Skeletal muscle cell (primary cell): ENCODE measurements at regions not wholly inside any gene's neighbourhood (a gene's known extent, or its start where the extent isn't known, plus 50 kb on each side); places are given as distances from the start of the nearest gene placed in this dataset.

ENCODE experiments used
- DNase-seq: peaks from one replicate; pipeline ENCODE4 v3.0.0-alpha.2; 2010; ENCODE audit warnings: low read depth
- H3K4me3 ChIP-seq: 2 replicates; pipeline ENCODE4 v1.5.1; 2011; ENCODE audit warnings: low read depth, mild to moderate bottlenecking, control low read depth, low read length, moderate library complexity

DNA sequence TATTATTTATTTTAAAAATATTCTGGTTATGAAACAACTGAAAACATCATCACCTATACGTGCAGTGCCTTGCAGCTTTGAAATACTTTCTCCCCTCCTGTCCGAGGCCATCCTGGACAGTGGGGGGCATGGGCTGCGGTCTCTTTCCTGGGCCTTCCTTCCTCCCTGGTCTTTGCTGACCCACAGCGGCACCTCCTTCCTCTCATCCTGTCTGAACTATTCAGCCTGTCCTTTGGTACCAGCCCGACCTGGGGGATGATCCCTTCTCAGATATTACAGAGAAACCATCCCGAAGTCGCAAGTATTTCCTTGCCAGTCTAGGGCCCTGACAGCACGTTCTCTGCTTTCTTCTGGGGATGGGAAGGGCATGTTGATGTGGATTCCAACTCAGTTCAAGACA lies 736.6 kb upstream of the HS6ST1 start:
- no peak overlapping the region for H3K4me3 ChIP-seq
- no peak for DNase-seq

DNA sequence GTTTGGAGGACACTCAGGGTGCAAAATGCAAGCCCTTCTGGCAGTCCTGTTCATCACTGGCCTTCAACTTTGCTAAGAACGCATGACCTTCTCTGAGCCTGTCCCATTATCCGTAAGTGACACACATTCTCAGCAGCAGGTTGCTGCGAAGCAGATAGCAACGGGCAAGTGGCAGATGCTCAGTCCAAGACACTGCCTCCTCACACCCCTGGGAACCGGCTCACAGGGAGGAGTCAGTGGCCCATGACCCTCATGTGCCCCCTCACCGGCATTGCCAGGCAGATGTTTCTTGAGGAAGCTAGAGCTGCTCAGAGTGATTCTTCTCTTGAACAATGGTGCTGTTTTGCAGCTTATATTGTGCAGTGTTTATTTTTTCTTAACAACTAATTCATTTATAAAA lies 737.2 kb upstream of the HS6ST1 start:
- no peak overlapping the region for H3K4me3 ChIP-seq
- no peak for DNase-seq

DNA sequence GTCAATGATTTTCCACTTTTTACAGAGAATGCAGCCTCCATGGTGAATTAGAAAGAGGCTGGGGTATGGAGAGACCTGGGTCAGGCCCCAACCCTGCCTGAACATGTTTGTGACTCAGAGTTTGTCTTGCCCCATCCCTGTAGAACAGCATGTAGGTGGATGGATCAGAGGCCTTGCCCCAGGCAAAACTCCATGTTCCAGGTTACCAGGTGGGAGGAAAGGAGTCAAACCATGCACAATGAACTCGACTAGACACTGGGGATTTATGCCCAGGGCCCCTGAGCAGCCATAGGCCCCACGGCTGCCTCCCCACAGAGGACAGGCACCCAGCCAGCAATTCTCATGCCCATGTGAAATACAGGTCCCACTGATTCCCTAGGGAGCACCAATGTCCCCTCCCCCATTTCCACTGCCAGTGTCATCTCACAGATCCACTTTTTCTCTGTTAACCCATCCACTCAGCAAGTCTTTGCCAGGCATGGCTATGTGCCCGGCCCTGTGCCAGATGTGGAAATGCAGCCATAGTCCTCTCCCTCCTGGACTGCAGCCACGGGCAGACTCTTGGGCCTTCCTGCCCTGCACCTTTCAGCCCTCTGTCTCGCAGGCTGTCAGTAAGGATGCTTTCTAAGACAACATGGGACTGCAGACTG lies 737.8 kb upstream of the HS6ST1 start:
- DNase-seq = no peak
- no peak overlapping the region for H3K4me3 ChIP-seq

DNA sequence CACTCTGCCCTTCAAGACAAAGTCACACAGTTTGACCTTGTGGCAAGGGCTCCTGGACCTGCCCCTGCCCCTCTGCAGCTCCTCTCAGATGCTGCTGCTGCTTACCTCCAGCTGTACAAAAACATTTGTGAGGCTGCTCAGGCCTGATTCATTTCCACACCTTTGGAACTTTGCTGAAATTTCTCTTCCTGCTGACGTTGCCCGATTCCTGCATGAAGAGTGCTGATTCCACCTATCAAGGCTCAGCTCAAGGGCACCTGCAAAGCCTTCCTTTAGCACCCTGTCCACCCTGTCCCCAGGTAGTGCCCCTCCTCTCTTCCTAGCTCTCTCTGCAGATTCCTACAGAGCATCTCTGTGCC lies 738.3 kb upstream of the HS6ST1 start:
- no peak for DNase-seq
- H3K4me3 ChIP-seq = no peak overlapping the region

DNA sequence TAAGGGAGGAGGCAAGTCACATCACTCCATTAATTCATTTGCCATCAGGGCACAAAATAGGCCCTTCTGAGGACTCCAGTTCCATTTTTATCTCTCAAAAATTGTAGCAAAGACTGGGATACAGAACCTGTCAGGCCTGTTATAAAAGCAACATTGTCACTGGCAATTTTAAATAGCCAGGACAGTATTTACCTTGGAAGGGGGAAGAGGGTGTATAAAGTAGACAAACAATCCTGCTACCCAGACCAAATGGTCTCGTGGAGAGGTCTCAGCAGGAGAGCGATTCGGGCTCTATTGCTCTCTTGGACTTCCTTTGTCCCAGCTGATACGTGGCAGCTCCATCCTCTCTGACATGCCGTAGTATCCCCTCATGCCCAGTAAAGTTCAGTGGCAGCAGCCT lies 740.3 kb upstream of the HS6ST1 start:
- H3K4me3 ChIP-seq = no peak overlapping the region
- no peak for DNase-seq

DNA sequence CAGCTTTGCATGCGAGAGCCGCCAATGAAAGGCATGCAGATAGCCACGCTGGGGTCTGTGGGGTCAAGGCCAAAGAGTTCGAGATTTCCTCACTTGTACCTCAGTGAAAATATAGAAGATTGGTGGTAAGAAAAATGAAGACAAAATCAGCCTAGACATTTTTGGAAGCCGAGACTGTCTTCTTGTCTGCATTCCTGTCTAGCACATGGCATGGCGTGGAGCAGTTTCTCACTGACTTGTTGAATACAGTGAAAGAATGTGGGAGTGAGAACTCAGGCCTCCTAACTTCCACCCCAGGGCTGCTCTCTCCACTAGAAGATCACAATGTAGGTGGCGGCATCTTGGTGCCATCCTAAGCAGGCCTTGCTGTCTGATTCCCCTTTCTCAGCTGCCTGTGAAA lies 740.8 kb upstream of the HS6ST1 start:
- no peak overlapping the region for H3K4me3 ChIP-seq
- DNase-seq = no peak

DNA sequence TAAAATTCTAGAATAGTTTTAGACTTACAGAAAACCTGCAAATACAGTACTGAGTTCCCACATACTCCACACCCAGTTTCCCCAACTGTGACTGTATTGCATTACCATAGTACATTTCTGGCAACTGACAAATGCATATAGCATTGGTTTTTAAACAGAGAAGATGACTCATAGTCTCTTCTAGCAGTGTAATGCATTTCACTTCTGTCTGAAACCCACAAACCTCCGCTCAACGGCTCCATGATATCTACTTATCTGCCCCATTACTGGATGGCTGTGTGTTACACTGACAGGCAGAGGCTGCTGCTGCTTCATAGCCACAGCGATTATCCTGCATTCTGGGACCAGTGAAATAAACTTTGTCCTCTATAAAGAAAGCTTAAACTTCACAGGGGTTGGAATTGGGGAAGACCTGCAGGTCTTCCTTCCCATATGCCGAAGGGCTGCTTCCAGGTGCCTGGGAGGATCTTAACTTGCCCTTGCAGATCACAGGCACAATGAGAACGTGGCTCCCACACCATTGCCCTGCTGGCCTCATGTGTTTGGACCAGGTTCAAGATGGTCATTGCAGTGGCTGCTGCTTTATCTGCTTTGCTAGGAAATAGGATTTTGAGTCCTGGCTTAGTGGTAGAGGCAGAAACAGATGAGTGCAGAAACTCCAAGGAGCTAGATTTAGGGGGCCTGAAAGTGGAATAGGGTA lies 742.6 kb upstream of the HS6ST1 start:
- H3K4me3 ChIP-seq = no peak overlapping the region
- no peak for DNase-seq

DNA sequence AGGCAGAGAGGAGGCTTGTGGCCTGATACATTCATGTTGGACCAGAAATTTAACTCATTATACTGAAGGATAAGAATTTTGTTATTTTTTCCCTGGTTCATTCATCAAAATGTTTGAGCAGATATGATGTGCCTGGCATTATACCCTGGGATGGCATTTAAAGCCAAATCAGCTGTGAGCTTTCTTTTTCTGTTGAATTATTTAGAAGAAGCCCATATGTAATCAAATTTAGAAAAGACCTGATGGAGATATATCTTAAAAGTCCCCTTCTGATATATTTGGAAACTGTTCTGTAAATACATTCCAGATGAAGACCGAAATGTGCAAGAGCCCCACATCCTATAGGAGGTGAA lies 743.1 kb upstream of the HS6ST1 start:
- DNase-seq = no peak
- no peak overlapping the region for H3K4me3 ChIP-seq

DNA sequence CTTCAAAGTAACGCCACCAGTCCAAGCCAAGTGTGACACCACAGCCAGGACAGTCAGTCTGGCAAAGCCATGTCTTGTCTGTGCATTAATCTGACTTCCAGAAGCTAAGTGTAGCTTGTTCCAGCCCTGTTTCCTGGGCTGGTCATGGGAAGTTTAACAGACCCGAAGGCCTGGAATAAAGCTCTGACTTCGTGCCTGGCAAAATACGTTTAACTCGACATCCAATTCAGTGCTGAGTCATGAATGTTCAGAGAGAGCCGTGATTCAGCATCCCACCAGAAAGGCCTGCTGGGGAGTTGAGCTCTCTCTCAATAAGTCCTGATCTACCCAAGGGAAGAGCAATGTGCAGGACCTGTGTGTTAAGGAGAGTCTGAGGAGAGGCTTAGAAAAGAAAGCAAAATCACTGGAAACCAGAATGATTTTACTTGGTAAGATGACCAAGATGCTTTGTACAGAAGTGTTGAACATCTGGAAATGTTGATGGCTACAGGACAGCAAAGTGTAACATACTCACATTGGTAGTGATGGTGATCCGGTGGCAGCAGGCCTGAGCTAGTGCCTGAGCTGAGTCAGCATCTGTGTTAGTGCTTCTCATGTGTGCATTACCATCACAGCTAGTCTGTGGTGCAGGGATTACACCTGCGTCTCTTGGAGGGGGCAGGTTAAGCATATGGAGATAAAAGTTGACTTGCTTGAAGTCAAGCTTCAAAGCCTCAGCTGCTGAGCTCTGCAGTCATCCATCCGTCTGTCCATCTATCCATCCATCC lies 743.7 kb upstream of the HS6ST1 start:
- no peak for DNase-seq
- no peak overlapping the region for H3K4me3 ChIP-seq

DNA sequence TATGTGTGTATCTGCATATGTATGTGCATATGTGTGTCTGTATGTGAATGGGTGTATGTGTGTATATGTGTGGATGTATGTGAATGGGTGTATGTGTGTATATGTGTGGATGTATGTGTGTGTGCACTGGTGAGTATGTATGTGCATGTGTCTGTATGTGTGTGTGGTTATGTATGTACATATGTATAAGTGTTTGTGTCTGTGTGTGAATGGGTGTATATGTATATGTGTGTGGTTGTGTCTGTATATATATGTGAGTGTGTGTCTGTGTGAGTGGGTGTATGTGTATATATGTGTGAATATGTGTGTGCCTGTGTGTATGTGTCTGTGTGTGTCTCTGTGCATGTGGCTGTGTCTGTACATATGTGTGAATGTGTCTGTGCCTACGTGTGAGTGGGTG lies 748.4 kb upstream of the HS6ST1 start:
- no peak overlapping the region for H3K4me3 ChIP-seq
- no peak for DNase-seq

DNA sequence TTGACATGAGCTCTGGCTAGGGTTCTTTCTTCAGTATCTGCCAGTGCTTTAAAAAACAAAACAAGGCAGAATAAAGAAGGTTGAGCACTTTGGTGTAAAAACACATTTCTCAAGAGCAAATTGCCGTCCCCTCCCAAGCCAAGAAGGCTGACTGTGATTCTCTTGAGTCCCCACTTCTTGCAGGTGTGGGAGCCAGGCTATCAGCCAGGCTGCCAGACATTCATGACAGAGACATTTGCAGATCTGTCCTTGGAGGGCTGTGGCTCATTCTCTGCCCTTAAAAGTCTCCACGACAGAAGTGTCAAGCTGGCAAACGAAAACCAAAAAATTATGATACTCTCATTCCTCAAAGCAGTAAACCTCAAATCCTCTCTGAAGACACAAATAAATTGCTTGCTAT lies 749.3 kb upstream of the HS6ST1 start:
- DNase-seq = no peak
- no peak overlapping the region for H3K4me3 ChIP-seq

DNA sequence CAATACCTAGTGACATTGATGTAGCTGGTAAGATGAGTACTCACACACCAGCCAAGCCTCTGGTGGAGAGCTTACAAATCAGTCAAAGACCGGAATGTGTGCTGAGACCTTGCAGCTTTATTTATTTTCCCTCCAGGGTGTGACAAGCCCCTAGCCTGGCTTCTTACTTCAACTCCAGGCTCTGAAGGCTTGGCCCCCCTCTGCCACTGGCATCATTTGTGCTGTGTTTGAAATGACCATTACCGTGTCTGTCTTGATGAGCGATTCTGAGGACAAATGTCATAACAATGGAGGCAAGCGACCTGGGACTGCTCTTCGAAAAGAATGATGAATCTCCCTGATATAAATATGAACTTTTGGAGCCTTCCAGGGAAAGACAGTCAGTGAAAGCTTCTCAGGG lies 749.9 kb upstream of the HS6ST1 start:
- DNase-seq = no peak

DNA sequence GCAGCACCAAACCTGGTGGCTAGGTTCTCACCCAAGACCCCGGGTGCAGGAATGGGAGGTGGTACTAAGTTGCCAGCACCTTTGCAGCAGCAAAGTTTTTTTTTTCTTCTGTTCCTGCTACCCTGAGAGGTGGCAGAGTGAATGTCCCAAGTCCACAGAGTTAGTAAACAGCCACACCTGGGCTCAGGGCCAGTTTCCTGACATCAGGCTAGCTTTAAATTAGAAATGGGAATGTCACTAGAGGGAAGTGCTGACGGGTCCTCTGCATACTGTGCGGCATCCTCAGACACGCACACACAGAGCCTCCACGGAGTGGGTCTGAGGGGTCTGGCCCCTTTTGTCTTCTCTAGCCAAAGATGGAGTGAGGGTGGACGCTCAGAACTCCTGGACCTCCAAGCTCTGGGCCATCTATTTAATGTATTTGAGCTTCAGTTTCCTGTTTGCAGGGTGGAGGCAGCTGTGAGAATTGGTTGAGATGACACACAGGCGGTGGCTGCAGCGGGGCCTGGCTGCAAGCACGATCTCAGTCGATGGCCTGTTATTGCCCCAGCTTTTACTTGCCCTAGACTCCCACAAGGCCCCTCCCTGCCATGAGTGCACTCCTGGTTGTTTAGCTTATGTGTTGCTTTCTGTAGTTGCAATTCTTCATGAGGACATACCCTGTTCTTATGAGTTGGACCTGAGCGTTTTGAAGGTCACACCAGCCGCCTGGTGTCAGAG lies 751.4 kb upstream of the HS6ST1 start:
- DNase-seq = no peak
- no peak overlapping the region for H3K4me3 ChIP-seq

More for the DNA sequence above, 749.9 kb upstream of the HS6ST1 start:
- H3K4me3 ChIP-seq = no peak overlapping the region

DNA sequence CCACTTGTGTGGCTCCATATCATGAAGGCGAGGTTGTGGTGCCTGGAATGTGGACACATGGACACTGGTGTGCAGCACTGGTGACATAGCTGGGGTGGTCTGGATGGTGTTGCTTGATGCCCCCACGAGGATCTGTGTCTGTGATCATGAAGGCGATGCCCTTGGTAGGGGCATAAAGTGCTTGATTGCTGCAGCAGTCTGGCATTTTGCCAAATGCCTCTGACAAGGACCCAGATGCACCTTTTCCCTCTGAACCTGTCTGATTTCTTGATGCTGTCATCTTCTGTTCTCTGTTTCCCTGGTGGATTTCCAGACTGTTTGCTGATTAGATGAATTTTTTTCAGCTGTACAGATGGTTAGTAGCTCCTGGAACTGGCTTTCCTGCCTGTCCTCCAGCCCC lies 752.0 kb upstream of the HS6ST1 start:
- no peak for DNase-seq
- no peak overlapping the region for H3K4me3 ChIP-seq

DNA sequence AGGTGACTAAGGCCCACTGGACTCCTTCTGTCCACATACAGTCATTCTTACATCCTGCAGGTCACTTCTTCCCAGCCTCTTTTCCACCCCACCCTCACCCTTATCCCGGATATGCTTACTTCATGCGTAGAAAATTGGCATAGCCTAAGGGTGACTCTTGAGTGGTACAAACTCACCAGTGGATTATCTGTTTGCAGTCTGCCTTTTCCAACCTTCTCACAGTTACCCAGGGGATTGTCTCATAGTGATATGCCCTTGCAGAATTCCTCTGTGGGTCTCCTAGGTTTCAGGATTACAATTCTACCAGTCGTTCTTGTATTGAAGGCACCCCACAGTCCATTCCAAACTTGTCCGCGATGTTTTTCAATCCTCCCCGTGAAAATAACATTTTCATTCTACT lies 752.9 kb upstream of the HS6ST1 start:
- H3K4me3 ChIP-seq = no peak overlapping the region
- DNase-seq = no peak

DNA sequence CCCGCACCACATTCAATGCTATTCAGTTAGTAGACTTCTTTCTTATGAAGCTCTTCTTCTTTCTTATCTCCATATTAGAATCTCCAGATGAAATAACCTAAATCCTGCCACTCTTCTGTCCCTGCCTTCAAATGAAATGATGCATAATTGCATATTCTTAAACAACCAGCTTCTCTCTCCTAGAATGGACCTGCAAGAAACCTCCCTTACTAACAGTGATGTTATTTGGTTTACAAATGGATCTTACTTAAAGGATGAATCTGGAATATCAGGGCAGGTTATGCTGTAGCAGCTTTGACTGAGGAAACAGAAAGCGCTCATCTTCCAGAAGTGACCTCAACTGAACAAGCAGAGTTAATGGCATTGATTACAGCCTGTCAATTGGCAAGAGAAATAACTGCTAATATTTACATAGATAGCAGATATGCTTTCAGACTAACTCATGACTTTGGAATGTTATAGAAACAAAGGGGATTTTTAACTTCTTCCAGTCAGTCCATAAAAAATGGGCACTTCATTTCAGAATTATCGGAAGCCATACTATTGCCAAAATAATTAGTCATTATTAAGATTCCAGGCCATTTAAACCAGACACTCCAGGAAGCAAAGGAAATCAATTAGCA lies 755.7 kb upstream of the HS6ST1 start:
- H3K4me3 ChIP-seq = no peak overlapping the region
- no peak for DNase-seq

DNA sequence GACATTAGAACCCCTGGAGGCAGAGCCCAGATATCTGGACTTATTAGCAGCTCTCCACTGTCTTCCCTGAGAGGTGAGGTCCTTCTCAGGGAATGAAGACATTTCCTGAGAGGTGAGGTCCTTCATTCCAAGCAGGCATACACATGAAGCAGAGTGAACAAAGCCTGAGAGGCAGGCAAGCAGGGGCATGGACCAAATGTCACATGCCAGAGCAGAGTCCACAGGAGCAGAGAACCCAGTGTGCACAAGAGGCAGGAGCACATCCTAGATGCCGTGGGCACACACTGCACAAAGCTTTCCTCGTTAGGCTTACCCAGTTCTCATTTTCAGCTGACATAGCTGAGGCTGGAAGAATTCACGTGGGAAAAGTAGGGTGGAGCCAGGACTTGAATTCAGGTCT lies 759.9 kb upstream of the HS6ST1 start:
- DNase-seq = no peak
- H3K4me3 ChIP-seq = no peak overlapping the region

DNA sequence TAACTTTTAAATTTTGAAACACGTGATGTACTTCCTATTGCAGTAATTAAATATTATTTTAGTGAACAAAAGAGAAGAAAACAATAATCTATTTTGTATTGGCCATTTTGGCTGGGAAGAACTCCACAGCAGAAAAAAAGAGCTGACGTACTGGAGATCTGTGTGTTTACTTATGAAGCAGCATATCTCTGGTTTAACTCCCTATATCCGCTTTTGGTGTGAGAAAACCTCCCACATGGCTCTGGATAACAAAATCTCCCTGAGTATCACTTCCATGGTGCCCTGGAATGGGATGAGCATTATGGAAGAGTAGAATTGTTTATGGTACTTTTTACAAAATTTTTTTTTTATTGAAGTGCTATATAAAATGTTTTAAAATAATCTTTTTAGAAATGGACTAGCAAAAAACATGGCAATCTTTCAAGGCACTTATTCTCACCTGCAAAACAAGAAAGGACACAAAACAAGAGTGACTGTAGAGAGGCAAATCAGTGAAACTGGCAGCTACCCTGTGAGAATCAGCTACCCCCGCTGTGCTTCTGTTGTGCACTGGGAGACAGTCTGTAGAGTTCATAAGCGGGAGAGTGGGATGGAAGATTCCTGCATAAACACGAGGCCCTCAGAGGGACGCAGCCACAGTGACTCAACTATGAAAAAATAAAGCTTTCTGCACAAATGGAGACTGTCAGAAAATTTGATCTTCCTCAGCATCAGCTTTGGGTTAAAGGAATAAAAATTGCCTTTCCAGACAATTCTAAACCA lies 762.2 kb upstream of the HS6ST1 start:
- DNase-seq = no peak
- no peak overlapping the region for H3K4me3 ChIP-seq

DNA sequence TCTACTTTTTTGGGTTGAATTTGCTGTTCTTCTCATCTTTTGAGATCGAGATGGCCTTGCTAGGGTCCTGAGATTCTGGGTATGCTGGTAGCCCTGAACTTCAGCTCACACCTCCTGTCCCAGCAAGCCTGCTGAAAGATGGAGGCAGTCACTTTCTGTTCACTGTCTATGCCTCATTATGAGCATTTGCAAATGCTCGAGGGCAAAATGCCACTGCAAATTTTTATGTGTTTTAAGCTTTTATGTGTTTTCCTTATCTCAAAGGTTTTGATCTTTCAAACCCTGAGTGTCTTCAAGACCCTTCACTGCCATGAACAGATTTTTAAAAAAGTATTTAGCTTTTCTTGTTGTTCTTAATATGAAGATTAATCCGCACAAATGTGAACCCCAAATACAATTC lies 766.7 kb upstream of the HS6ST1 start:
- DNase-seq = no peak
- no peak overlapping the region for H3K4me3 ChIP-seq
